Hematopoietic multipotent progenitor cell (in vitro differentiated cells): ENCODE measurements at regions not wholly inside any gene's neighbourhood (a gene's known extent, or its start where the extent isn't known, plus 50 kb on each side); places are given as distances from the start of the nearest gene placed in this dataset.
"Not testable (repeated sequence)": the region's sequence is repeated elsewhere in the genome, so short reads cannot be mapped to it uniquely, and the experiment has no call there.

ENCODE experiments used
- DNase-seq, 3 donors: peaks; one replicate each; pipeline ENCODE4 v3.0.0-alpha.2; 2011 to 2015; ENCODE audit warnings: low read depth in 2 of 3, low spot score in 2 of 3

- no peak for DNase-seq
Measured at GRCh38 chr5:125896368-125896767, 526.8 kb upstream of the GRAMD2B start.

- no peak for DNase-seq
Measured at GRCh38 chr5:125897089-125897488, 526.1 kb upstream of the GRAMD2B start.

GRCh38 chr5:125898851-125899405, 524.3 kb upstream of the GRAMD2B start:
- no peak for DNase-seq

DNA sequence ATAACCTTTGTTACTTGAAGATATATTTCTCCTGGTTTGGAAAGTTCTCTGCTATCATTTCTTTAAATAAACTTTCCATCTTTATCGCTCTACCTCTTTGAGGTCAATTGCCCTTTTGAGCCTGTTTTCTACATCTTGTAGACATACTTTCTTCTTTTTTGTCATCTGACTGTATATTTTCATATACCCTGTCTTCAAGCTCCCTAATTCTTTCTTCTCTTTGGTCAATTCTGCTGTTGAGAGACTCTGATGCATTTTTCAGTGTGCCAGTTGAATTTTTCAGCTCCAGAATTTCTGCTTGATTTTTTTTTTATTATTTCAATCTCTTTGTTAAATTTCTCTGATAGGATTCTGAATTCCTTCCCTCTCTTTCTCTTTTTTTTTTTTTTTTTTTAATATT, 511.2 kb upstream of the GRAMD2B start:
- DNase-seq: no peak

GRCh38 chr5:125913200-125913599, 510.0 kb upstream of the GRAMD2B start:
- no peak for DNase-seq

- DNase-seq: no peak
Measured at GRCh38 chr5:125914471-125914870, 508.7 kb upstream of the GRAMD2B start.

- not testable (repeated sequence) for DNase-seq
Measured at GRCh38 chr5:125923958-125924357, 499.3 kb upstream of the GRAMD2B start.

DNA sequence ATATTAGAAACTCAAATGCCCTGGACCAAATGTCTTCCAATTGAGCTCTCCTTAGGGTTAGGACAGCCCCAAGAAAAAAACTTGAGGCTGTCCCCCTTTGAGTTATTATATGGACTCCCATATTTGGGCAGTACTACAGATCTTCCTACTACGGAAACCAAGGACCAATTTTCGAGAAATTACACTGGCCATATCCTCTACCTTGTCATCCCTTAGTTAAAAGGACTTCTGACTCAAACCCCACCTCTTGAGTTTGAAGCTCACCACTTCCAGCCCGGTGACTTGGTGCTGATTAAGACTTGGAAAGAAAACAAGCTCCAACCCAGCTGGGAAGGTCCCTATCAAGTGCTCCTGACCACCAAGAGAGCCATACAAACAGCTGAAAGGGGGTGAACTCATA, 497.0 kb upstream of the GRAMD2B start:
- DNase-seq: no peak

DNA sequence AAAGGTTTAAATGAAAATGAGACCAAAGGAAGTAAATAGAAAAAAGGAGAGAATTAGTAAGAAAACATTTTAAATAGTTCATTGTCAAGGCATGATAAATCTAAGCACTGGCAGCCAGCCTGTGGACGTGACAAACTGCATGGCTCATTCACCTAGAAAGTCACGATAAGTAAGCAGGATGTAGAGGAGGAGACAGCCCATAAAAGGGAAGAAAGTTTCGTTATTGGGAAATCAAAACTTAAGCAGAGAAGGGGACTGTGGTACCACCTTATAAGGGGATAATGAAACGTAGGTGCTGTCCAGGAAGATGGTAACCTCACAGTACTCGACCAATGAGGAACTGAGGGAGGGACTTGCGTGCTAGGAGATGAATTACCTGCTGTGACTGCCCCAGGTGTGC, 494.5 kb upstream of the GRAMD2B start:
- no peak for DNase-seq

DNA sequence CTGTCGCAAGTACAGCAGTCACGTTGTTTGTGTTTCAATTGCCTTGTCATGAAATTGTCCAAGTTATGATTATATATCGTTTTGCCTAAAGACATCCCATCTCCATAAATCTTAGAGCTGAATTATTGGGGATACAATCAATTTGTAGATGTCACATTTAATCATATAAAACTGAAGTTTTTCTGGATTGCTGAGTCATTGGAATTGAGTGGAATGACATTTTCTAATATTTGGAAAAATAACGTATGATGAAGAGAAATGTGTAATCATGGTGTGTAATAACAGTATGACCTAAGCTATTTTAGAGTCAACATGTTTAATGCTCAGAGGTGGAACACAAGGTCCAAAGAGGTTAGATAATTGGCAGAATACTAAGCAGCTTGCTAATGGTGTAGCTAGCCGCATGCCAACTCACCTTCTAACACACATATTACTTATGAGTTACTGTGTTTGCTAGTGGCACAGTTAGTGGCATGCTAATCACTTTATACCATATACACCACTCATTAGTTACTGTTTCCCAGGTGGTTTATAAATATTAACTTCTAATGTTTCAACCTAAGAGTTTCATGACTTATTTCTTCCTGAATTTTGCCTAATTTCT, 473.1 kb upstream of the GRAMD2B start:
- DNase-seq: no peak

GRCh38 chr5:125961150-125961549, 462.1 kb upstream of the GRAMD2B start:
- no peak for DNase-seq

DNA sequence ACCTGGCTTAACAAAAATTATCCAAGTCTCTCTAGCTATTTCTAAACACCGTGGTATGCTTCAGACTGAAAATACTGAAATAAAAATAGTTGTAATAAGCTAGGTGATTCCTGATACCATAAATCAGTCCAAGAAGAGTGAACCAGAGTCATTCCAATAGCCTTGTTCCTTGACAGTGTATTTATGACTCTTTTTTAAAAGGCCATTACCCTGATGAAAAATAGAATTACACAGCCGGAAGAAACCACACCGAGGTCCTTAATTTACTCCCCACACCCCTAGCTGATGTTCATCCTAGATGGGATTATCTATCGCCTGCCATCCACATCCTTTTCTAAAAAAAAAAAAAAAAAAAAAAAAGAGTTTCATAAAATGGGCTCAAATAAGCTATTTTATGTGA, 457.6 kb upstream of the GRAMD2B start:
- no peak for DNase-seq

DNA sequence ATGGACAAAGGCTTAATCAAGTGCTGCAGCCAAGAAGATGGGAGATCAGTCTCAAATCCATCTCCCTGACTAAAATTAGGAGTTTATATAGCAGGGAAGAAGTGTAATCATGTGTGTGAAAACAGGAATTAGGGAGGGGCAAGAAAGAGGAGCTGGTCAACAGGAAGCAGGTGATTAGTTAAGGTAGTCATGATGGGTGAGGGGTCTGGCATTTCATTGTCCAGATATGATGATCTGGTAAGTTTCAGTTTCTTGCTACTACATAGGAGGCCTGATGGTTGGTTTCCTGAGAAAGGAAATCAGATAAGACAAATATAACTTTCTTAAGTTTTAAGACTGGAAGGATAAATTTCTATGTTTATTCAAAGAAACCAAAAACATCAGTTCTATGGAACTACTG, 455.6 kb upstream of the GRAMD2B start:
- DNase-seq: no peak

DNA sequence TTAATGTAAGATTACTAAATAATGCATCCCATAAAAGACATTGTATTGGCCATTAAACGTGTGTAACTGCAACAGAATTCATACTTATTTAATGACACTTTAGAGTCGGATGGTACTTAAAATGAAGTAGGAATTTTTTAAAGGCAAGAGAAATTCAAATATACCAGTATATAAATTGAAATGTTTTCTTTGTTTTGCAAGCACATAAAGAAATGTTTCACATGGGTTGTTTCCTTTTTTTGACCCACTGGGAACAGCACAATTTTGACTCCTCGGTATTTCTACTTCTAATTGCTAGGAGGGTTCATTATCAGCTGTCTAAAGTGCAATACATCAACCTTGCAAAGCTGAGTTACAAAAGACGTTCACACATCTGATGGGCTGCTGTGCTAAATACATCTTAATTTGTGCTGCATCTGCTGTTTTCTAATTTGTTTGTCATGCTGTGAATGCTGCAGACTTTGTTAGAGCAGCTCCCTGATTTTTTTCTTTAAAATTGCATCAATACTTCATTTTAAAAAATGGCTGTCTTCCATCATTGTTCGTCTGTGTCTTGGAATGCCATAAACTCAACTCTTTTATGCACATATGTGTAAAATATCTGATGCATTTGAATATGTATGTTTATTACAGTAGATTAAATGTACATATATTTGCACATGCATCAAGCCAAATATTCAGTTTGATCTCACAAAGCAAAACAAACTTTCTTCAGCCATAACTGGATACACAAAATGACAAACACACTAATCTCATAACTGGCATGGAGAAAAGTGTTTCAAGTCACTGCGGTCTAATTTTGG, 454.0 kb upstream of the GRAMD2B start:
- DNase-seq: no peak

DNA sequence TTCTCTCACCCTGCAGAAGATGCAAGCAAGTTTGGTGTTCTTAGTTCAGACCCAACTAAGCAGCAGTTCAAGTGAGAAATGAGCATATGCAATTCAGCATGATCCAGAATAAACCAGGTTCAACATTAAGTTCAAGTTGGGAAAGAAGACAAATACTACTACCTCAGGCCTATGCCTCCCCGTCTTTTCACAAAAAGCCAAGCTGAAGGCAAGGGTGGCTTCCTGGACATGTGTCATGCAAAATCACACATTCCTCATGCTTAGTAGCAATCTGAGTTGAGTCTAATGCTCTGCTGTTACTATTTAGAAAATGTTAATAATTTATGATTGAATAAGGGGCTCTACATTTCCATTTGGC, 453.4 kb upstream of the GRAMD2B start:
- no peak for DNase-seq

DNA sequence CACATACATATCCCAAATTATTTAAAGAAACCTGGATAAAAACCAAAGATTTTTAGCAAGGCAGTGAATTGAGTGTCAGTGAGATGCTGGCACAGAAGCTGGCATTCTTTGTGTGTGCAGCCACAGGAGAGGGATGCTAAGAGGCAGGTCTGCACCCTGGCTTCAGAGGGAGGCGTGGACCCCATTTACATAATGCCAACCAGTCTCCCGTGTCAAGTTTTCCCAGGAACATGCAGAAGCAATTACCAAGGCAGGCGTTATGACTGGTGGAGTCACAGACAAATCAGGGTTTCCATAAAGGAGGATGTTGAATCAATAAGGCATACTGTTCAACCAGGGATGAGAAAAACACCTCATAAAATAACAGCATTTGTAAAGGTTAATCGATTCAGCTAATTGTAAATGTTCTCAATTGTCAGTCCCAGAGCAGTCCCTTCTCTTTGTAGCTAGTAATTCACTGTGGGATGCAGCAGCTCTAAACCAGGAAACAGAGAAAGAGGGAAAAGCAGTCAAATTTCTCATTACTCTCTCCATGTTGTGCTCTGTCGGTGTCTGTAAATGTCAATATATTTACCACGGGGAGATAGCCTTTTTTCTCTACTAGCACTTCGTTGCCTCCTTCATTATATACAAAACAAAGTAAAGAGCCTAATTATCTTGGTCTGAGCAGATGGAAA, 452.4 kb upstream of the GRAMD2B start:
- DNase-seq: no peak

DNA sequence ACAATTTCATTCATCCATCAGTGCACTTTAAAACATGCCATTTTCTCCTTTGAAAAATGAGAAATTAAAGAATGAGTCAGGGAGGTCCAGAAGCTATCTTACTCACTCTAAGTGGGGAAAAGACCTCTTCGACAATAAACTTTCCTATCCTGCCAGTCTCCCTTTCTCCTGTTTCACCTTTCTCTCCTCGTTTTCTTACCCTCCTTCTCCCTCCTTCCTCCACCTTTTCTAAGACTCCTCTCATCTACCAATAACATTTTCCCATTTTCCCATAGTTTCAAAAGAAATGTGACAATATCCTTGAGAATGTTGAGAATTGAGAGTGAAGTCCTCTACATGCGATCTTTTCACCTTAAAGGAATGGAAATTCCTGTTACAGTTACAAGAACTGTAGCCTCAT, 450.5 kb upstream of the GRAMD2B start:
- no peak for DNase-seq

- no peak for DNase-seq
Measured at GRCh38 chr5:125974679-125975078, 448.5 kb upstream of the GRAMD2B start.

GRCh38 chr5:125976421-125977000, 446.7 kb upstream of the GRAMD2B start:
- DNase-seq: no peak

- DNase-seq: no peak
Measured at GRCh38 chr5:125978015-125978414, 445.2 kb upstream of the GRAMD2B start.

DNA sequence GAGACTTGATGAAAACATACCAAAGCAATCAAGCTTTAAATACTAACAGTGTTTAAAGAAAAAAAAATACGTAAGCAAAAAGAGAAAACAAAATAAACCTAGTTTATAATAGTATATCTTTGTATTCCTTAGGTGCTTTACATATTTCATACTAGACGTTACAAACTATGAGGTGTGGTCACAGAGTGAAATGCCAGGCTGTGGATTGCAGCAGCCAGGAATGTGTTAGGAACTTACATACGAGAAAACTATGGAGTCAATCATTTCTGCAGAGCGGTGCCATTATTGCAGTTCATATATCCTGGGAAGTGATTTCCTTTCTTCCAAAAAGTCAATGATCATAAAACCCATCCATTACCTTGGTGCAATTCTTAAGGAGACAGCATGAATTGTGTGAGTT, 443.6 kb upstream of the GRAMD2B start:
- no peak for DNase-seq
